Glomerular visceral epithelial cell (primary cell): ENCODE measurements at regions not wholly inside any gene's neighbourhood (a gene's known extent, or its start where the extent isn't known, plus 50 kb on each side); places are given as distances from the start of the nearest gene placed in this dataset.
"Not testable (repeated sequence)": the region's sequence is repeated elsewhere in the genome, so short reads cannot be mapped to it uniquely, and the experiment has no call there.

Experiments
- DNase-seq: peaks from one replicate; pipeline ENCODE4 v3.0.0-alpha.2; 2016; ENCODE audit errors: extremely low spot score

GRCh38 chr1:196090226-196090625, 518.0 kb downstream of the KCNT2 start:
- DNase-seq = no peak

- DNase-seq = no peak
Observed at GRCh38 chr1:196088541-196088940, 519.7 kb downstream of the KCNT2 start.

DNA sequence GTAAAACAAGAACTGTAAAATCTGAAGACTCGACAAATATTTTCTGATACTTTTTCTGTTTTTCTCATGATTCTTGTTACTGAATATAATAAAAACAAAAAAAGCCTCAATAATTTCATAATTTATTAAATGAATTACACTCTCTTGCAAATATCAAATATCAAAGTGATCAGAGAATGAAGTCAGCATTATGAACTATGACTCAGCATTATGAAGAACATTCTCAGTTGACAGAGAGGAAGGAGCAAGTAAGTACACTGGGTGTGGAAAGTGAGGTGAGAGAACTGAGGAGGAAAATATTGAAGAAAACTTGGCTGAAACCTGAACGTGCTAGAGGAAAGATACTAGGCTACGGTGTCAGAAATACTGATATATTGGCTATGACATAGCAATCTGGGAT, 529.5 kb downstream of the KCNT2 start:
- DNase-seq = no peak

- no peak for DNase-seq
Observed at GRCh38 chr1:196075621-196076020, 532.6 kb downstream of the KCNT2 start.

GRCh38 chr1:196074182-196074581, 534.1 kb downstream of the KCNT2 start:
- DNase-seq = no peak

GRCh38 chr1:196071447-196071846, 536.8 kb downstream of the KCNT2 start:
- no peak for DNase-seq

DNA sequence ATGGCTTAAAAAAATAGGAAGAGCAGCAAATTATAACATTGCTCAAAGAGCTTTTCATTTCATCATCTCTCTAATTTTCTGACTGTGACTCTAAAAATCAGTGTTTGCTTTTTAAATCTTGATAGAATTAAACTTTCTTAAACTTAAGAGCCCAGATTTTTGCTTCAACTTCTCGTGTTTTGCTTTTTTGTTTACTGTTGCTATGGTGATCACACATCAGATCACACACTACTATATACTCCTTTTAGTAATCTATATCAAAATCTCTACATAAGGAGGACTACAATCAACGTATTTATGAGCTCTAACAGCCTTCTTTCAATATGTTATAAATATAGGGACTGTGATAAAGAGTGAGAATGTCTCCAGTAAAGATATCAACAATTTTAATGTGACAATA, 537.3 kb downstream of the KCNT2 start:
- DNase-seq = no peak

- peak; percentile 49 for DNase-seq
Observed at GRCh38 chr1:196063952-196064351, 544.3 kb downstream of the KCNT2 start.

- DNase-seq = peak; percentile 47
Observed at GRCh38 chr1:196063294-196063693, 544.9 kb downstream of the KCNT2 start.

DNA sequence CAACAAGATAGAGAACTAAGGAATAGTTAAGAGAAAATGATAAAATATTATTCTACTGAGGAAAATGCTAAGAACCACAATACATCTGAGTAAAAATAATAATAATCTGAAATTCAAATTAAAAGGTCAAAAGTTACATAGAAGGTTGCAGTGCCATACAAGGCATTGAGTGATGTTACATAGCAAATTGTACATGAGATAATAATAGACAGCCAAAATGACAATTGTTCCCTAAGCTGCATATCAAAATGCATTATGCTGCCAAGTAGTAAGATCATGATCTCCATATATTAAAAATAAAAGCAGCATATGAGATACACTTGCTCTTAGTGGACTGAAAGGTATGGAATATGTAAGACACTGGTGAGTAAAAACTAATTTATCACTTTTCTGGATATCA, 547.7 kb downstream of the KCNT2 start:
- DNase-seq = no peak

DNA sequence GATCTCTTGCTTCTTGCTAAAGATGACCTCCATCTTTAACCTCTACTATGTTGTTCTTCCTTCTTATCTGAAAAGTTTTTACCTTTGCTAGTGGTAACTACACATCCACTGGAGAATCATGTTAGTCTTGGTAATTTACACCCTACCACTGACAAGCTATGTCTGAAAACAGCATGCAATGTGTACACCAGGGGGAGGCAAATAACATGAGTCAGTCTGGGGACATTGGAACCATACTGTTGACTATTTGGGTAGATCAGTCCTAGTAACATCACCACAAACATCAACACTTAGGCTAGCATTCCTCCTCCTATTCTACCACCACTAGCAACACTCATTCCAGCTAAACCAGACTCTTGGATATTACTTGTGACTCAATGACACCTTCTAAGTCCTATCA, 549.0 kb downstream of the KCNT2 start:
- DNase-seq = no peak

DNA sequence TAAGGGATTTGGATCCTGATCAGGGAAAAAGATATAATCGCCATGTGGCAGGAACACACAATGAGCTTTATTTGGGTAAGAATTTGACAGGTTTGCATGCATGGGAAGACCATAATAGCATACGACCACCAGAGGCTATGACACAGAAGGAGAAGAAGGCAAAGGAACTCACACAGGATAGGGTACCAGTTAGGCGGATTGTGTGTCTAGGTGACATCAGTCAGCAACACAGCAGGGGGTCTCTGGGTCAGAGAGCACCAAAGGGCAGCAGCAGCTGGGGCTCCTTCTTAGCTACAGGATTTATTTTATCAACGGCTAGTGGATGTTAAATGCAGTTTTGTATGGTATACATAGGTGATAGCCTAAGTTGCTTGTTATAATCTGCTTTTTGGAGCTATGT, 551.3 kb downstream of the KCNT2 start:
- DNase-seq = no peak

DNA sequence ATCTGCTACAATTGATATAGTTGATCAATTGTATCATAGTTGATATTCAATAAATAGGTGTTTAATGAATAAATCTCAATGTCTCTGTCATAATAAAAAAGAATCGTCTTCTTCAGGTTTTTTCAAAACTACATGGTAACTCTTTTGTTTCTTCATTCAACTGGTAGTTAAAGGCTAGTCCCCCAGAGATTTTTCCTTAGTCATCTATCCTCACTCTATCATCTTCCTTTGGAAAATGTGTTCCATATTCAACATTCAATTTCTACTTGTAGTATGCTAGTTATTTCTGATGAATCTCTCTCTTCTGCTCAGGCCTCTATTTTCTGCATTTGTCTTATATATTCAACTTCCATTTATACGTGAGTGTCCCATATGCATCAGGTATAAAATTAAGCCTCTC, 558.8 kb downstream of the KCNT2 start:
- DNase-seq = no peak

DNA sequence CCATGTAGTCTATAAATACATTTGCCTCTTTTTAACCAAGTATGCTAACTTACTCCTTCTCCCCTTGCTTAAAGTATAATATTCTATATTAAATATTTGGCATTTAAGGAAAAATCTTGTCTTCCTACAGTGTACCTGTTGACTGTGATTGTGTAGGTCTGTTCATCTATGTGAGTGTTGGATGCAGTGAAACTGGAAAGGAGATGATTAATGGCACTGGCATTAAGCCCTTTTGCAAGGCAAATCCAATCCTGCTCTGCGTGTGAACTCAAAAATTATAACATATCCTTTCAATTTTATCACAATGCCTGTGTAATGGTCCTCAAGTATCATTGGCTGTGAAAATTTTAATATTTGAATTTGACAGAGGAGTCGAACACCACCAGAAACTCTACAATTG, 565.0 kb downstream of the KCNT2 start:
- no peak for DNase-seq

DNA sequence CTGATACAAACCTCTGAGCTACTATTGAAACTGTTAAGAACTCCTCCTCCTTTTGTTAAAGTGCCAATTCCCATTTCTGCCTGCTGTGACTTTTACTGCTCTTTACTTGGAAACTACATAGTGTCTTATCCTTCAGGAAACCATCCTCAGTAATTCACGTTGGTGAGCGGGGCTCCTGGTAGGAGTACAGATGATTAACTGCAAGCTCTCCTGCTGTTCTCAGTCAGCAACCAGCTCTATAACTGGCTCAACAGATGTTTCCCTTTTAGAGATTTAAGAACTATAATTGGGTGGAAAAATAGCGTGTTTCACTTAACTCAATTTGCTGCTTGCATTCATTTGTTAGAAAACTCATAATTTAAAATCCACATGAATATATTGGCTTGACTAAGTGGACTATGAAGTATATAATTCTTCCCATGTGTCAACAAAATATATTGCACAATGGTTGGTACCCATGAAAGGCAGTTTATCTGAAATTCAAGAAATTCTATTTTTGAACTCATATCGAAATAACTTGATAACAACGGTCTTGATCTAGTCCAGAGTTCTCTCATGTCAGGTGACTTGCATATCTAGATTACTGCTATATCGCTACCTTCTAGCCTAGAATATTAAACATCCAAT, 574.0 kb downstream of the KCNT2 start:
- no peak for DNase-seq

- DNase-seq = not testable (repeated sequence)
Observed at GRCh38 chr1:196031387-196031786, 576.9 kb downstream of the KCNT2 start.

DNA sequence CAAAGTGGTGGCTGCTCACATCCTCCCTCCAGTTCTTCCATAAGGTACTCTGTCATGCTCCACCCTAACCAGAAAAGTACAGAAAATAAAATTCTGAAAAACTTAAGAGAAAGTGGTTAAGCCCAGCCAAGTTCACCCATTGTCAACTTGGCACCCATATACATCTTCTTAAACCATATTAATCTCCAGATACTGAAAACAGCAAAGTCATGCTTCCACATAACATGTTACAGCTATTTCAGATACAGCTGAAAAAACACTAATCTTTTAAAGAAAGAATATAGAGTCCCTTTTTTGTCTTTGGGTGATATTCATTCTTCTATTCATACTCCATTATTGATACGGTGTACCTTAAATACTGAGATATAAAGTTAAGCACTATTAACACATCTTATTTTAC, 577.8 kb downstream of the KCNT2 start:
- DNase-seq = no peak

GRCh38 chr1:196029410-196029809, 578.8 kb downstream of the KCNT2 start:
- no peak for DNase-seq

DNA sequence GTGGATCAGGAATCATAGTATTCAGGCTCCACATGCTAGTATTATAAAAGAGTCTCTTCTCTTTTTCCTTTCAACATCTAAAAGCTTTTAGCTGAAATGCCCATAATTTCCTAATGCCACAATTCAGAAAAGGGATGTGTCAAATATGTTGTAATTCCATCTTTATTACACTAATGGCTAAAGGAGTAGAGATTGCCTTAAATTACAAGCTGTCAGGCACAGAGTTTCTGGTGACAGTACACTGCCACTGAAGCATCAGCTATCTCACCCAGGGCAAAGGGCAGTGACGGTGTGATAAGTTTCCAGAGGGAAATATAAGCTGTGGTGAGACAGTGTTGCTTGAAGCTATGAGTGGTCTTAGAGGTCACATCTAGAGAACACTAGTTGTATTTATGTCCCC, 581.1 kb downstream of the KCNT2 start:
- no peak for DNase-seq

GRCh38 chr1:196021174-196021573, 587.1 kb downstream of the KCNT2 start:
- not testable (repeated sequence) for DNase-seq

GRCh38 chr1:196009362-196009761, 598.9 kb downstream of the KCNT2 start:
- DNase-seq = no peak

DNA sequence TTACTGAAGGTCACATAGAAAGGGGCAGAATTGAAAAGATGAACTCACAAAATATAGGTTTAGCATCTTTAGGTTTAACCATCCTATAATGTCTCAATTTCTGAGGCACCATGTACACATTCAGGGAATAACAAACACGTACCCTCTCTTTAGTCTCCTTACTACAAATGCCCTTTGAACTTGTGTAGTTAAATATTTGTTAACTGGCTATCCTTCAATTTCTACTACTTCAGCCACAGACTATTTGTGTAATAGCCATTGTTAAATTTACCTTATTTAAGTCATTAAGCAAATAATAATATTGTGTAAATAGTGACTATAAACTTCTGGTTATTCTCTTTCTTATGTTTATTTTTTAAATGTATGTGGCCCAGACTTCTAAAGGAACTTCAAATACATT, 600.5 kb downstream of the KCNT2 start:
- no peak for DNase-seq

GRCh38 chr1:196005426-196005825, 602.8 kb downstream of the KCNT2 start:
- no peak for DNase-seq

- not testable (repeated sequence) for DNase-seq
Observed at GRCh38 chr1:196004388-196004787, 603.9 kb downstream of the KCNT2 start.
